NCI-H2196 treated with DMSO at 0.1 percent for 48 hours (cell line): ENCODE measurements at regions not wholly inside any gene's neighbourhood (a gene's known extent, or its start where the extent isn't known, plus 50 kb on each side); places are given as distances from the start of the nearest gene placed in this dataset.
"Not testable (repeated sequence)": the region's sequence is repeated elsewhere in the genome, so short reads cannot be mapped to it uniquely, and the experiment has no call there.

Experiments
- DNase-seq: peaks from one replicate; lab custom pipeline; 2025; ENCODE audit not compliant: unreplicated experiment; lab: John Stamatoyannopoulos, UW

- DNase-seq = no peak
Measured at GRCh38 chr17:64773386-64773835, 111.3 kb upstream of the SMURF2 start.

GRCh38 chr17:64772845-64773299 is 110.8 kb upstream of the SMURF2 start:
- no peak for DNase-seq

GRCh38 chr17:64771980-64772844 is 110.1 kb upstream of the SMURF2 start:
- DNase-seq = no peak

- no peak for DNase-seq
Measured at GRCh38 chr17:64769712-64770111, 107.6 kb upstream of the SMURF2 start.

GRCh38 chr17:64767269-64767997 is 105.3 kb upstream of the SMURF2 start:
- no peak for DNase-seq

GRCh38 chr17:64765191-64765889 is 103.2 kb upstream of the SMURF2 start:
- DNase-seq = no peak

GRCh38 chr17:64750891-64751677 is 89.0 kb upstream of the SMURF2 start:
- DNase-seq = no peak

- no peak for DNase-seq
Measured at GRCh38 chr17:64750478-64750877, 88.4 kb upstream of the SMURF2 start.

GRCh38 chr17:64749306-64749705 is 87.2 kb upstream of the SMURF2 start:
- no peak for DNase-seq

- no peak for DNase-seq
Measured at GRCh38 chr17:64747938-64748540, 85.9 kb upstream of the SMURF2 start.

GRCh38 chr17:64742326-64742725 is 80.2 kb upstream of the SMURF2 start:
- DNase-seq = no peak

- not testable (repeated sequence) for DNase-seq
Measured at GRCh38 chr17:64741916-64742315, 79.8 kb upstream of the SMURF2 start.

- no peak for DNase-seq
Measured at GRCh38 chr17:64741038-64741641, 79.0 kb upstream of the SMURF2 start.

GRCh38 chr17:64739316-64740058 is 77.4 kb upstream of the SMURF2 start:
- DNase-seq = no peak

- DNase-seq = no peak
Measured at GRCh38 chr17:64736804-64737492, 74.8 kb upstream of the SMURF2 start.

GRCh38 chr17:64732336-64733006 is 70.4 kb upstream of the SMURF2 start:
- DNase-seq = peak; percentile 53

GRCh38 chr17:64730023-64730422 is 67.9 kb upstream of the SMURF2 start:
- not testable (repeated sequence) for DNase-seq

GRCh38 chr17:64729201-64729600 is 67.1 kb upstream of the SMURF2 start:
- no peak for DNase-seq
